Keratinocyte (primary cell): ENCODE measurements at regions not wholly inside any gene's neighbourhood (a gene's known extent, or its start where the extent isn't known, plus 50 kb on each side); places are given as distances from the start of the nearest gene placed in this dataset.

Experiments used
- DNase-seq: peaks from one replicate; pipeline ENCODE4 v3.0.0-alpha.2; 2011; ENCODE audit warnings: low read depth, missing footprints, low spot score
- FAIRE-seq: peaks from 2 replicates; lab custom pipeline; 2011; peaks lifted over from hg19 to GRCh38; lab: Jason Lieb, UNC
- H2AFZ ChIP-seq: 2 replicates; pipeline ENCODE4 v1.6.0; 2012; ENCODE audit warnings: low read length, control low read depth, inconsistent platforms; ENCODE audit not compliant: control insufficient read depth
- H3K27ac ChIP-seq: 2 replicates; pipeline ENCODE4 v1.5.1; 2011; ENCODE audit warnings: low read length; ENCODE audit not compliant: control insufficient read depth, insufficient read depth
- H3K27me3 ChIP-seq: 3 replicates; pipeline ENCODE4 v1.6.0; 2011; ENCODE audit warnings: low read length; ENCODE audit not compliant: control insufficient read depth, insufficient read depth; ENCODE audit errors: extremely low read depth
- H3K36me3 ChIP-seq, 2 experiments: 2 replicates in 1 of 2; 3 replicates in 1 of 2; pipeline ENCODE4 v1.5.1; 2011; ENCODE audit warnings: low read length in 2 of 2, mild to moderate bottlenecking in 1 of 2; ENCODE audit not compliant: control insufficient read depth in 2 of 2, insufficient read depth in 2 of 2; ENCODE audit errors: extremely low read depth in 1 of 2
- H3K4me1 ChIP-seq: 3 replicates; pipeline ENCODE4 v1.5.1; 2011; ENCODE audit warnings: low read length; ENCODE audit not compliant: control insufficient read depth, insufficient read depth; ENCODE audit errors: extremely low read depth
- H3K4me2 ChIP-seq: 3 replicates; pipeline ENCODE4 v1.6.0; 2011; ENCODE audit warnings: low read depth, low read length; ENCODE audit not compliant: control insufficient read depth, insufficient read depth; ENCODE audit errors: extremely low read depth
- H3K4me3 ChIP-seq, 3 experiments: fragments of 200-600 bp in 1 of 3; sonication (generic) in 1 of 3; 2 replicates in 2 of 3; 3 replicates in 1 of 3; pipeline ENCODE4 v1.5.1; 2011 to 2016; ENCODE audit warnings: low read length in 3 of 3, mild to moderate bottlenecking in 3 of 3, control low read depth in 2 of 3, inconsistent platforms in 1 of 3, low read depth in 1 of 3, mixed read lengths in 1 of 3, mixed run types in 1 of 3, moderate library complexity in 1 of 3; ENCODE audit not compliant: control insufficient read depth in 2 of 3, insufficient read depth in 2 of 3; ENCODE audit errors: extremely low read depth in 1 of 3
- H3K79me2 ChIP-seq: 2 replicates; pipeline ENCODE4 v1.6.0; 2012; ENCODE audit warnings: low read length; ENCODE audit not compliant: control insufficient read depth, insufficient read depth
- H3K9ac ChIP-seq: 3 replicates; pipeline ENCODE4 v1.6.0; 2011; ENCODE audit warnings: low read length; ENCODE audit not compliant: control insufficient read depth, insufficient read depth; ENCODE audit errors: extremely low read depth
- H3K9me1 ChIP-seq: 3 replicates; pipeline ENCODE4 v1.6.0; 2011; ENCODE audit warnings: low read length; ENCODE audit not compliant: control insufficient read depth, insufficient read depth; ENCODE audit errors: extremely low read depth
- H3K9me3 ChIP-seq: 2 replicates; pipeline ENCODE4 v1.5.1; 2012; ENCODE audit warnings: low read depth, low read length; ENCODE audit not compliant: control insufficient read depth
- H4K20me1 ChIP-seq: 3 replicates; pipeline ENCODE4 v1.6.0; 2011; ENCODE audit warnings: low read length; ENCODE audit not compliant: control insufficient read depth, insufficient read depth; ENCODE audit errors: extremely low read depth
- CTCF ChIP-seq, 3 experiments: IDR thresholded peaks in 1 of 3; conservative IDR thresholded peaks in 1 of 3; optimal IDR thresholded peaks in 1 of 3; 2 replicates in 2 of 3; 3 replicates in 1 of 3; pipeline versions ENCODE3 to v1.5.1; 2011; ENCODE audit warnings: low read length in 3 of 3, mild to moderate bottlenecking in 3 of 3, moderate library complexity in 2 of 3, control low read depth in 1 of 3, inconsistent platforms in 1 of 3; ENCODE audit not compliant: insufficient read depth in 2 of 3; ENCODE audit errors: extremely low read depth in 1 of 3
- EZH2 ChIP-seq: IDR thresholded peaks from one replicate; pipeline ENCODE4 v1.6.1; 2012; ENCODE audit warnings: inconsistent platforms, mild to moderate bottlenecking, low read length, moderate library complexity
- dilution Hi-C: fragments of 300-500 bp; cut with MboI; formaldehyde crosslinking; loops from one replicate; pipeline ENCODE4 v1.7.0; 2020; ENCODE audit warnings: low sequenced_read_pairs; ENCODE audit not compliant: extremely low pct_ligation_motif_present

GRCh38 chr5:97554977-97555643, 372.1 kb upstream of the RIOK2 start:
- H4K20me1 ChIP-seq, result no peaks in the 10 kb centered on the region
- dilution Hi-C loops, result no loop called here
- H3K4me3 ChIP-seq, result no peak overlapping the region
- no peaks in the 10 kb centered on the region for H3K27me3 ChIP-seq
- TF ChIP-seq CTCF (optimal IDR thresholded peaks at IDR 0.05 in 1 of 3, IDR thresholded peaks at IDR 0.05 in 1 of 3, conservative IDR thresholded peaks at IDR 0.05 in 1 of 3; ENCODE audit: extremely low read depth in 1 of 3, insufficient read depth in 2 of 3, low read length in 3 of 3), result no peak
- no peak for TF ChIP-seq EZH2
- no peaks in the 10 kb centered on the region for H3K79me2 ChIP-seq
- no peaks in the 10 kb centered on the region for H3K9me1 ChIP-seq
- peak overlapping the region; percentile 29 for H3K4me2 ChIP-seq
- H3K36me3 ChIP-seq, result no peaks in the 10 kb centered on the region
- FAIRE-seq (peak; percentile 69), DNase-seq (no peak)
- H3K27ac ChIP-seq, result no peak overlapping the region
- H3K9ac ChIP-seq, result no peak overlapping the region
- H3K4me1 ChIP-seq, result peaks cover 25% of the 10 kb centered on the region
- H3K9me3 ChIP-seq, result no peaks in the 10 kb centered on the region
- H2AFZ ChIP-seq, result peak overlapping the region; percentile 16

DNA sequence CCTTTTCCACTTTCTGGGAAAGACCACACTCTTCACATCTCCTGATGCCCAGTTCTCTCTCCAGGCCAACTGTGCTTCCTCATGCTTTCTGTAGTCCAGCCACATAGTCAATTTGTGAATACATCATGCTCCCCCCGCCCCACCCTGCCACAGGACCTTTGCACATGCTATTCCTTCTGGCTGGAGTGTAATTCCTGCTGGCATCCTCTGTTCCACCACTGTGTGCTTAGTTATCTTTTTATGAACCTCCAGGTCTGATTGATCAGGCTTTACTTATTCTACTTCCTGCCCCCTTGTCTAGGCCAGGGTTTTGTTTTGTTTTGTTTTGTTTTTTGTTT, 372.6 kb upstream of the RIOK2 start:
- TF ChIP-seq EZH2 (no peak), CTCF (optimal IDR thresholded peaks at IDR 0.05 in 1 of 3, IDR thresholded peaks at IDR 0.05 in 1 of 3, conservative IDR thresholded peaks at IDR 0.05 in 1 of 3; ENCODE audit: extremely low read depth in 1 of 3, insufficient read depth in 2 of 3, low read length in 3 of 3) (no peak)
- Histone ChIP-seq H3K4me3 (no peak overlapping the region), H3K4me2 (no peak overlapping the region), H3K36me3 (no peaks in the 10 kb centered on the region), H3K79me2 (no peaks in the 10 kb centered on the region), H3K27ac (no peak overlapping the region), H2AFZ (no peak overlapping the region), H3K9me1 (no peaks in the 10 kb centered on the region), H4K20me1 (no peaks in the 10 kb centered on the region), H3K9me3 (no peaks in the 10 kb centered on the region), H3K9ac (no peak overlapping the region), H3K27me3 (no peaks in the 10 kb centered on the region), H3K4me1 (peaks cover 30% of the 10 kb centered on the region)
- FAIRE-seq (no peak), DNase-seq (no peak)
- dilution Hi-C loops, result no loop called here
